Keratinocyte (primary cell): ENCODE measurements at regions not wholly inside any gene's neighbourhood (a gene's known extent, or its start where the extent isn't known, plus 50 kb on each side); places are given as distances from the start of the nearest gene placed in this dataset.

Experiments
- DNase-seq: peaks from one replicate; pipeline ENCODE4 v3.0.0-alpha.2; 2011; ENCODE audit warnings: low read depth, missing footprints, low spot score
- FAIRE-seq: peaks from 2 replicates; lab custom pipeline; 2011; peaks lifted over from hg19 to GRCh38; lab: Jason Lieb, UNC
- H2AFZ ChIP-seq: 2 replicates; pipeline ENCODE4 v1.6.0; 2012; ENCODE audit warnings: low read length, control low read depth, inconsistent platforms; ENCODE audit not compliant: control insufficient read depth
- H3K27ac ChIP-seq: 2 replicates; pipeline ENCODE4 v1.5.1; 2011; ENCODE audit warnings: low read length; ENCODE audit not compliant: control insufficient read depth, insufficient read depth
- H3K27me3 ChIP-seq: 3 replicates; pipeline ENCODE4 v1.6.0; 2011; ENCODE audit warnings: low read length; ENCODE audit not compliant: control insufficient read depth, insufficient read depth; ENCODE audit errors: extremely low read depth
- H3K36me3 ChIP-seq, 2 experiments: 2 replicates in 1 of 2; 3 replicates in 1 of 2; pipeline ENCODE4 v1.5.1; 2011; ENCODE audit warnings: low read length in 2 of 2, mild to moderate bottlenecking in 1 of 2; ENCODE audit not compliant: control insufficient read depth in 2 of 2, insufficient read depth in 2 of 2; ENCODE audit errors: extremely low read depth in 1 of 2
- H3K4me1 ChIP-seq: 3 replicates; pipeline ENCODE4 v1.5.1; 2011; ENCODE audit warnings: low read length; ENCODE audit not compliant: control insufficient read depth, insufficient read depth; ENCODE audit errors: extremely low read depth
- H3K4me2 ChIP-seq: 3 replicates; pipeline ENCODE4 v1.6.0; 2011; ENCODE audit warnings: low read depth, low read length; ENCODE audit not compliant: control insufficient read depth, insufficient read depth; ENCODE audit errors: extremely low read depth
- H3K4me3 ChIP-seq, 3 experiments: fragments of 200-600 bp in 1 of 3; sonication (generic) in 1 of 3; 2 replicates in 2 of 3; 3 replicates in 1 of 3; pipeline ENCODE4 v1.5.1; 2011 to 2016; ENCODE audit warnings: low read length in 3 of 3, mild to moderate bottlenecking in 3 of 3, control low read depth in 2 of 3, inconsistent platforms in 1 of 3, low read depth in 1 of 3, mixed read lengths in 1 of 3, mixed run types in 1 of 3, moderate library complexity in 1 of 3; ENCODE audit not compliant: control insufficient read depth in 2 of 3, insufficient read depth in 2 of 3; ENCODE audit errors: extremely low read depth in 1 of 3
- H3K79me2 ChIP-seq: 2 replicates; pipeline ENCODE4 v1.6.0; 2012; ENCODE audit warnings: low read length; ENCODE audit not compliant: control insufficient read depth, insufficient read depth
- H3K9ac ChIP-seq: 3 replicates; pipeline ENCODE4 v1.6.0; 2011; ENCODE audit warnings: low read length; ENCODE audit not compliant: control insufficient read depth, insufficient read depth; ENCODE audit errors: extremely low read depth
- H3K9me1 ChIP-seq: 3 replicates; pipeline ENCODE4 v1.6.0; 2011; ENCODE audit warnings: low read length; ENCODE audit not compliant: control insufficient read depth, insufficient read depth; ENCODE audit errors: extremely low read depth
- H3K9me3 ChIP-seq: 2 replicates; pipeline ENCODE4 v1.5.1; 2012; ENCODE audit warnings: low read depth, low read length; ENCODE audit not compliant: control insufficient read depth
- H4K20me1 ChIP-seq: 3 replicates; pipeline ENCODE4 v1.6.0; 2011; ENCODE audit warnings: low read length; ENCODE audit not compliant: control insufficient read depth, insufficient read depth; ENCODE audit errors: extremely low read depth
- EZH2 ChIP-seq: IDR thresholded peaks from one replicate; pipeline ENCODE4 v1.6.1; 2012; ENCODE audit warnings: inconsistent platforms, mild to moderate bottlenecking, low read length, moderate library complexity
- dilution Hi-C: fragments of 300-500 bp; cut with MboI; formaldehyde crosslinking; loops from one replicate; pipeline ENCODE4 v1.7.0; 2020; ENCODE audit warnings: low sequenced_read_pairs; ENCODE audit not compliant: extremely low pct_ligation_motif_present
- TF ChIP-seq, protein P1 (sequence below), 3 experiments: IDR thresholded peaks in 1 of 3; conservative IDR thresholded peaks in 1 of 3; optimal IDR thresholded peaks in 1 of 3; 2 replicates in 2 of 3; 3 replicates in 1 of 3; pipeline versions ENCODE3 to v1.5.1; 2011; ENCODE audit warnings: low read length in 3 of 3, mild to moderate bottlenecking in 3 of 3, moderate library complexity in 2 of 3, control low read depth in 1 of 3, inconsistent platforms in 1 of 3; ENCODE audit not compliant: insufficient read depth in 2 of 3; ENCODE audit errors: extremely low read depth in 1 of 3

DNA sequence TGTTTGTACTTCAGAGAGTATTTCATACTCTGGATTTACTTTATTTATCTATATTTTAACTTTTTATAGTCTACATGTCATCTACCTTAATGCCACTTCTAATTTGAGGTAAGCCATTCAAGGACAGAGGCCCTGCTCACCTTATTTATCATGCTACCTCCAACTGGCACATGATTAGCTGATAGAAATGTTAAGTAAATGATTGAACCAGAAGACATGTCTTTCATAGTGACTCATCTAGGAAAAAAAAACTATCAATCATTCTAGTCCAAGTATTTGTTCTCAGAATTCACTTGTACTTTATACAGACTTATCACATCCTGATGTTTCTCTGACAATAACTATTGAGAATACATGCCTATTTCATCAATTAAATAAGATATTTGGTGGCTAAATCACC is 856.3 kb downstream of the XPNPEP1 start:
- H3K4me1 ChIP-seq = no peaks in the 10 kb centered on the region
- no peak overlapping the region for H3K4me3 ChIP-seq
- H3K79me2 ChIP-seq = no peaks in the 10 kb centered on the region
- no peaks in the 10 kb centered on the region for H4K20me1 ChIP-seq
- dilution Hi-C loops = no loop called here
- no peaks in the 10 kb centered on the region for H3K9me3 ChIP-seq
- no peak overlapping the region for H2AFZ ChIP-seq
- H3K9ac ChIP-seq = no peak overlapping the region
- no peak overlapping the region for H3K27ac ChIP-seq
- H3K4me2 ChIP-seq = no peak overlapping the region
- TF ChIP-seq, protein P1, sequence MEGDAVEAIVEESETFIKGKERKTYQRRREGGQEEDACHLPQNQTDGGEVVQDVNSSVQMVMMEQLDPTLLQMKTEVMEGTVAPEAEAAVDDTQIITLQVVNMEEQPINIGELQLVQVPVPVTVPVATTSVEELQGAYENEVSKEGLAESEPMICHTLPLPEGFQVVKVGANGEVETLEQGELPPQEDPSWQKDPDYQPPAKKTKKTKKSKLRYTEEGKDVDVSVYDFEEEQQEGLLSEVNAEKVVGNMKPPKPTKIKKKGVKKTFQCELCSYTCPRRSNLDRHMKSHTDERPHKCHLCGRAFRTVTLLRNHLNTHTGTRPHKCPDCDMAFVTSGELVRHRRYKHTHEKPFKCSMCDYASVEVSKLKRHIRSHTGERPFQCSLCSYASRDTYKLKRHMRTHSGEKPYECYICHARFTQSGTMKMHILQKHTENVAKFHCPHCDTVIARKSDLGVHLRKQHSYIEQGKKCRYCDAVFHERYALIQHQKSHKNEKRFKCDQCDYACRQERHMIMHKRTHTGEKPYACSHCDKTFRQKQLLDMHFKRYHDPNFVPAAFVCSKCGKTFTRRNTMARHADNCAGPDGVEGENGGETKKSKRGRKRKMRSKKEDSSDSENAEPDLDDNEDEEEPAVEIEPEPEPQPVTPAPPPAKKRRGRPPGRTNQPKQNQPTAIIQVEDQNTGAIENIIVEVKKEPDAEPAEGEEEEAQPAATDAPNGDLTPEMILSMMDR (optimal IDR thresholded peaks at IDR 0.05 in 1 of 3, IDR thresholded peaks at IDR 0.05 in 1 of 3, conservative IDR thresholded peaks at IDR 0.05 in 1 of 3; ENCODE audit: extremely low read depth in 1 of 3, insufficient read depth in 2 of 3, low read length in 3 of 3) = no peak
- TF ChIP-seq EZH2 = no peak
- no peaks in the 10 kb centered on the region for H3K36me3 ChIP-seq
- DNase-seq = no peak
- FAIRE-seq = no peak
- no peaks in the 10 kb centered on the region for H3K9me1 ChIP-seq
- no peaks in the 10 kb centered on the region for H3K27me3 ChIP-seq

DNA sequence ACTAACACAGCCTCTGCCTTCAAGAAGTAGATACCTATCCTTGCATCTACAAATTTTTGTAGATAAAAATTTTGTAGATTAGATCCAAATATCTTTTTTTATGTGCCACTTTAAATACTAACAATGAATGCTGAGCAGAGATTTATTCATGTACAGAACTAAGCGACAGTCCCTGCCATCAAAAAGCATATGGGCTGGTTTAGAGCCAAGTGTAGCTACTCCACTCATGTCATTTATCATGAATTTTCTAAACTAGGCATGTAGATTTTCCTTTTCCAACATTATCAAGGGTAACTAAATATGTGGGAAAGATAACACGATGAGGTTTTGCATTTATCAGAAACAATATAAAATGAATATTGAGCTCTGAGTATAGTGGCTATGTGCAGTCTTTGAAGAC is 857.5 kb downstream of the XPNPEP1 start:
- no peak overlapping the region for H3K9ac ChIP-seq
- no peaks in the 10 kb centered on the region for H3K9me1 ChIP-seq
- no peaks in the 10 kb centered on the region for H3K36me3 ChIP-seq
- H3K4me2 ChIP-seq = no peak overlapping the region
- no peak overlapping the region for H3K4me3 ChIP-seq
- dilution Hi-C loops = no loop called here
- no peaks in the 10 kb centered on the region for H3K27me3 ChIP-seq
- H3K4me1 ChIP-seq = no peaks in the 10 kb centered on the region
- no peak overlapping the region for H3K27ac ChIP-seq
- no peaks in the 10 kb centered on the region for H3K9me3 ChIP-seq
- DNase-seq (no peak), FAIRE-seq (no peak)
- H4K20me1 ChIP-seq = no peaks in the 10 kb centered on the region
- H2AFZ ChIP-seq = no peak overlapping the region
- H3K79me2 ChIP-seq = no peaks in the 10 kb centered on the region
- no peak for TF ChIP-seq EZH2
- TF ChIP-seq, protein P1 (optimal IDR thresholded peaks at IDR 0.05 in 1 of 3, IDR thresholded peaks at IDR 0.05 in 1 of 3, conservative IDR thresholded peaks at IDR 0.05 in 1 of 3; ENCODE audit: extremely low read depth in 1 of 3, insufficient read depth in 2 of 3, low read length in 3 of 3) = no peak
